ENCODE measurements at regions not wholly inside any gene's neighbourhood (a gene's known extent, or its start where the extent isn't known, plus 50 kb on each side); places are given as distances from the start of the nearest gene placed in this dataset.
"Not testable (repeated sequence)": the region's sequence is repeated elsewhere in the genome, so short reads cannot be mapped to it uniquely, and the experiment has no call there.

GRCh38 chr3:181484026-181484425 is 227.7 kb upstream of the SOX2 start:
- H3K27ac ChIP-seq = no peak overlapping the region
- TF ChIP-seq CTCF (IDR thresholded peaks at IDR 0.05; ENCODE audit: low read depth, low read length) = no peak
- H3K27me3 ChIP-seq (ENCODE audit: insufficient read depth, low read depth, severe bottlenecking) = peaks cover 7% of the 10 kb centered on the region

GRCh38 chr3:181475146-181475545 is 236.6 kb upstream of the SOX2 start:
- not testable (repeated sequence) for DNase-seq, H3K36me3 ChIP-seq

More at GRCh38 chr3:181484026-181484425, 227.7 kb upstream of the SOX2 start:
- no peak for DNase-seq
- Histone ChIP-seq H3K36me3 (no peaks in the 10 kb centered on the region), H3K4me3 (ENCODE audit: low read depth, low read length) (no peak overlapping the region), H3K9me3 (ENCODE audit: severe bottlenecking) (no peaks in the 10 kb centered on the region)

GRCh38 chr3:181470349-181470748 is 241.4 kb upstream of the SOX2 start:
- H3K27me3 ChIP-seq (ENCODE audit: insufficient read depth, low read depth, severe bottlenecking) = peaks cover 11% of the 10 kb centered on the region
- no peak overlapping the region for H3K4me3 ChIP-seq (ENCODE audit: low read depth, low read length)
- peaks cover 3% of the 10 kb centered on the region for H3K9me3 ChIP-seq (ENCODE audit: severe bottlenecking)
- no peak overlapping the region for H3K27ac ChIP-seq
- no peak for TF ChIP-seq CTCF (IDR thresholded peaks at IDR 0.05; ENCODE audit: low read depth, low read length)
- no peak for DNase-seq
- H3K36me3 ChIP-seq = no peaks in the 10 kb centered on the region

More at GRCh38 chr3:181475146-181475545, 236.6 kb upstream of the SOX2 start:
- not testable (repeated sequence) for H3K4me3 ChIP-seq (ENCODE audit: low read depth, low read length); H3K9me3 ChIP-seq (ENCODE audit: severe bottlenecking); H3K27ac ChIP-seq; H3K27me3 ChIP-seq (ENCODE audit: insufficient read depth, low read depth, severe bottlenecking)

- no peak for TF ChIP-seq CTCF (IDR thresholded peaks at IDR 0.05; ENCODE audit: low read depth, low read length)
- H3K27ac ChIP-seq = no peak overlapping the region
- H3K9me3 ChIP-seq (ENCODE audit: severe bottlenecking) = no peaks in the 10 kb centered on the region
- peaks cover 28% of the 10 kb centered on the region for H3K27me3 ChIP-seq (ENCODE audit: insufficient read depth, low read depth, severe bottlenecking)
- no peaks in the 10 kb centered on the region for H3K36me3 ChIP-seq
- DNase-seq = no peak
- H3K4me3 ChIP-seq (ENCODE audit: low read depth, low read length) = no peak overlapping the region
Measured at GRCh38 chr3:181464033-181464694, 247.6 kb upstream of the SOX2 start.

GRCh38 chr3:181461381-181461780 is 250.3 kb upstream of the SOX2 start:
- Histone ChIP-seq H3K4me3 (ENCODE audit: low read depth, low read length) (no peak overlapping the region), H3K9me3 (ENCODE audit: severe bottlenecking) (no peaks in the 10 kb centered on the region), H3K27ac (no peak overlapping the region), H3K36me3 (no peaks in the 10 kb centered on the region), H3K27me3 (ENCODE audit: insufficient read depth, low read depth, severe bottlenecking) (peaks cover 21% of the 10 kb centered on the region)
- no peak for TF ChIP-seq CTCF (IDR thresholded peaks at IDR 0.05; ENCODE audit: low read depth, low read length)
- DNase-seq = no peak

GRCh38 chr3:181459516-181459915 is 252.2 kb upstream of the SOX2 start:
- Histone ChIP-seq H3K36me3 (no peaks in the 10 kb centered on the region), H3K27me3 (ENCODE audit: insufficient read depth, low read depth, severe bottlenecking) (peaks cover 21% of the 10 kb centered on the region), H3K9me3 (ENCODE audit: severe bottlenecking) (no peaks in the 10 kb centered on the region), H3K27ac (no peak overlapping the region), H3K4me3 (ENCODE audit: low read depth, low read length) (no peak overlapping the region)
- no peak for TF ChIP-seq CTCF (IDR thresholded peaks at IDR 0.05; ENCODE audit: low read depth, low read length)
- DNase-seq = no peak
